Nephron progenitor cell (in vitro differentiated cells): ENCODE measurements at regions not wholly inside any gene's neighbourhood (a gene's known extent, or its start where the extent isn't known, plus 50 kb on each side); places are given as distances from the start of the nearest gene placed in this dataset.

ENCODE experiments used
- DNase-seq: peaks from one replicate; pipeline ENCODE4 v3.0.0; 2021
- H3K27ac Mint-ChIP-seq: 2 replicates; pipeline ENCODE4 v1.8.0; 2021; ENCODE audit warnings: mild to moderate bottlenecking, moderate library complexity, mixed read lengths
- H3K27me3 Mint-ChIP-seq: 2 replicates; pipeline ENCODE4 v1.8.0; 2021; ENCODE audit warnings: mild to moderate bottlenecking, low read depth, mixed read lengths; ENCODE audit not compliant: poor library complexity
- H3K36me3 Mint-ChIP-seq: 2 replicates; pipeline ENCODE4 v1.8.0; 2021; ENCODE audit warnings: low read depth, mixed read lengths
- H3K4me1 Mint-ChIP-seq: 2 replicates; pipeline ENCODE4 v1.8.0; 2021; ENCODE audit warnings: mixed read lengths
- H3K4me3 Mint-ChIP-seq: 2 replicates; pipeline ENCODE4 v1.8.0; 2021; ENCODE audit warnings: mild to moderate bottlenecking, moderate library complexity, mixed read lengths
- H3K9me3 Mint-ChIP-seq: 2 replicates; pipeline ENCODE4 v1.8.0; 2021; ENCODE audit warnings: mild to moderate bottlenecking, moderate library complexity, mixed read lengths
- CTCF ChIP-seq: fragments of 200-600 bp; sonication (generic); IDR thresholded peaks from 2 replicates; pipeline ENCODE4 v1.5.0; 2021; ENCODE audit warnings: antibody characterized with exemption

GRCh38 chr11:17148536-17148935 lies 59.2 kb downstream of the PIK3C2A start:
- Mint-ChIP-seq H3K4me1 (no peaks in the 10 kb centered on the region), H3K36me3 (peaks cover 44% of the 10 kb centered on the region), H3K9me3 (no peaks in the 10 kb centered on the region), H3K4me3 (no peak overlapping the region), H3K27ac (no peak overlapping the region), H3K27me3 (no peaks in the 10 kb centered on the region)
- DNase-seq = no peak
- no peak for TF ChIP-seq CTCF

GRCh38 chr11:17145972-17146371 lies 61.8 kb downstream of the PIK3C2A start:
- TF ChIP-seq CTCF = no peak
- H3K36me3 Mint-ChIP-seq = peaks cover 63% of the 10 kb centered on the region
- no peaks in the 10 kb centered on the region for H3K27me3 Mint-ChIP-seq
- no peak for DNase-seq
- no peak overlapping the region for H3K4me3 Mint-ChIP-seq
- no peaks in the 10 kb centered on the region for H3K9me3 Mint-ChIP-seq
- no peaks in the 10 kb centered on the region for H3K4me1 Mint-ChIP-seq
- no peak overlapping the region for H3K27ac Mint-ChIP-seq

GRCh38 chr11:17142450-17142849 lies 65.0 kb upstream of the RPS13 start:
- Mint-ChIP-seq H3K27me3 (no peaks in the 10 kb centered on the region), H3K9me3 (no peaks in the 10 kb centered on the region), H3K4me3 (no peak overlapping the region), H3K27ac (no peak overlapping the region), H3K36me3 (peaks cover 78% of the 10 kb centered on the region), H3K4me1 (peaks cover 11% of the 10 kb centered on the region)
- no peak for TF ChIP-seq CTCF
- no peak for DNase-seq

GRCh38 chr11:17141156-17141555 lies 63.7 kb upstream of the RPS13 start:
- Mint-ChIP-seq H3K4me3 (no peak overlapping the region), H3K4me1 (peaks cover 11% of the 10 kb centered on the region), H3K9me3 (no peaks in the 10 kb centered on the region), H3K27me3 (no peaks in the 10 kb centered on the region), H3K27ac (peak overlapping the region; percentile 76), H3K36me3 (peaks cover 76% of the 10 kb centered on the region)
- DNase-seq = no peak
- no peak for TF ChIP-seq CTCF

GRCh38 chr11:17138562-17138961 lies 61.1 kb upstream of the RPS13 start:
- no peak overlapping the region for H3K4me3 Mint-ChIP-seq
- H3K36me3 Mint-ChIP-seq = peaks cover 79% of the 10 kb centered on the region

More at GRCh38 chr11:17138562-17138961, 61.1 kb upstream of the RPS13 start:
- Mint-ChIP-seq H3K27ac (no peak overlapping the region), H3K9me3 (no peaks in the 10 kb centered on the region), H3K27me3 (no peaks in the 10 kb centered on the region), H3K4me1 (peaks cover 11% of the 10 kb centered on the region)
- DNase-seq = no peak
- no peak for TF ChIP-seq CTCF
